HG03469 (cell line): ENCODE measurements at regions not wholly inside any gene's neighbourhood (a gene's known extent, or its start where the extent isn't known, plus 50 kb on each side); places are given as distances from the start of the nearest gene placed in this dataset.

ENCODE experiments used
- ATAC-seq: cut with Tn5 transposase; IDR thresholded peaks from one replicate; pipeline ENCODE4 v1.9.1; 2021; ENCODE audit warnings: mild to moderate bottlenecking, moderate library complexity, moderate number of reproducible peaks; ENCODE audit not compliant: unreplicated experiment

DNA sequence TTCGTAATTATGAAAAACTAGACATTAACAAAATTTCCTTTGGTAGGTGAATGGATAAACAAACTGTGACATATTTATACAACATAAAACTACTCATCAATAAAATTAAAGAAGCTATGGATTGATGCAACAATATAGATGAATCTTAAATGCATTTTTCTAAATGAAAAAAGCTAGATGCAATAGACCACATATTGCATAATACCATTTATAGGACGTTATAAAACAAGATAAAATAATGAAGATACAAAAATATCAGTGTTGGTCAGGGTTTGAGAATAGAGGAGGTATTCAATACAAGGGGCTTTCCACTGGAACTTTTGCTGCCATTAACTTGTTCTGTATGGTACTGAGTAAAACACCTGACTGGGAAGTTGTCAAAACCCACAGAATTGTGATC is 314.4 kb downstream of the GRB14 start:
- no peak for ATAC-seq

DNA sequence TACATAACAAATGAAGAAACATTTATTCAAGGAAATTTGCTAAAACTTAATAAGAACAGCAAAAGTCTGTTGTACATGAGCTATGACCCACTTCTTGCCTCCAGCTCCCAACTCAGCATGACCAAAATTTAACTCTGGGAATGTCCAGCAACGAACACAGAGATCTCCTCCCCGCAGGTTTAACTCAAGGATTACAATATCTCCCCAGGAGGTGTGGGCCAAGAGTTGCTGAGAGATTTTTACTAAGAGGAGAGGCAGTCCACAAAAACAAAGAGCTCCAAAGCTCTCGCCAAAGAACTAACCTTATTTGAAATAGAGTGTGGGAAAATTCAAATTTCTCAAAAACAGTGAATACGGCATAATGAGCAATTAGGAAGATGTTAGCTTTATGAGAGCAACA is 318.5 kb downstream of the GRB14 start:
- ATAC-seq, result no peak

DNA sequence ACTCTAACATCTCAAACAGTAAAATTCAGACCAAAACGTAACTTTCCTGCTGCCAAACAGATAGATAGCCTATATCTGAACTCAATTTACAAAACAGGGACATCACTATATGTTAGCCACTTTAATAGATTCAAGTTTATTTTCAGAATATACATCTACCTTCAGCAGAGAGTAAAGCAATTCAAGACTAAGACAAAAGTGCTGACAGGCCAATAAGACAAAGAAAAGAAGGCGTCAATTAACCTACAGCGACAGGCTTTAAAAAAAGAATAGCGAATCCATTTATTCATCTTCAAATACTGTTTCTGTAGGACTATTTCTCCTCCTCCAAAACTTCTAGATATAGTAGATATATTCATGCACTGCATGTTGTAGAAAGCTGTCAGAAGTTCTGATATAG is 333.0 kb downstream of the GRB14 start:
- ATAC-seq, result no peak

DNA sequence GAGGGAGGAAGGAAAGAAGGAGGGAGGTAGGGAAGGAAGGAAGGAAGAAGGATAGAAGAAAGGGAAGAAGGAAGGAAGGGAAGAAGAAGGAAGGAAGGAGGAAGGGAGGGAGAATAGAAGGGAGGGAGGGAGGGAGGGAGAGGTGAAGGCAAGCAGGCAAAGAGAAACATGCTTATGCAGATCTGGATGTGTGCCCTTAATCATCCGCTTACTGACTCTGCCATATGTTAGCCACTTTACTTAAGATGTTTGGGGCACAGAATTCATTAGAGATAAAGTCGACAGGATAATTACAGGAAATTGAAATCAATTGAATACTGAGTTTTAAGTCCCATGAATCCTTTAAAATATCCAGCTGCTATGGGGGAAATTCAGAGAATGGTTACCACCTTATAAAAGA is 334.2 kb downstream of the GRB14 start:
- ATAC-seq, result no peak

DNA sequence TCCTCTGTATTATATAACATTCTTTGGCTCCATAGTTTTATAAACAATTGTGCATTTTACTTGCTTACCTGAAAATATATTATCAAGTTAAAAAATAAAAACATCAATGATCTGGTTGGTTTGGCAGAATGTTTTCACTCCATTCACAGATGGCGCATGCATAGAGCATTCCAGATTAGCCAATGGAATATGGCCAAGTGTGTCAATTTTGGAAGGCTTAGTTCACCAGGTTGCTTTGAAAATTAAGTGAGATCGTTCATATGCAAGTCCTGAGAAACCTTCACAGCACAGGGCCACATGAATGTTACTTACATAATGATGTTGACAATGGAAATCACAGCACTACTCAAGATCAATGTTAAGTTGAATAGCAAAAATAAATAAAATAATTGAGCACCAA is 335.7 kb downstream of the GRB14 start:
- no peak for ATAC-seq

DNA sequence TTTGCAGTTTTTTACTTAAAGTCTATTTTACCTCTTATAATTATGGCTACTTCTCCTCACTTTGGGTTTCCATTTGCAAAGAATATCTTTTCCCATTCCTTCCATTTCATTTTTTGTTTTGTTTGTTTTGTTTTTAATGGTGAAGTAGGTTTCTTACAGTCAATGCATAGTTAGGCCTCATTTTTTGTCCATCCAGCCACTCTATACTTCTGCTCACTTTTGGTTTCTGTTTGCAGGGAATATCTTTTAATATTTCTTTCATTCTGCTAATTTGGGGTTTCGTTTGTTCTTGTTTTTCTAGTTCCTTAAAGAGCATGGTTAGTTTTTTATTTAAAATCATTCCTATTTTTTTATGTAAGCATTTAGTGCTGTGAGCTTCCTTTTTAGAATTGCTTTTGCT is 339.4 kb downstream of the GRB14 start:
- ATAC-seq, result no peak

DNA sequence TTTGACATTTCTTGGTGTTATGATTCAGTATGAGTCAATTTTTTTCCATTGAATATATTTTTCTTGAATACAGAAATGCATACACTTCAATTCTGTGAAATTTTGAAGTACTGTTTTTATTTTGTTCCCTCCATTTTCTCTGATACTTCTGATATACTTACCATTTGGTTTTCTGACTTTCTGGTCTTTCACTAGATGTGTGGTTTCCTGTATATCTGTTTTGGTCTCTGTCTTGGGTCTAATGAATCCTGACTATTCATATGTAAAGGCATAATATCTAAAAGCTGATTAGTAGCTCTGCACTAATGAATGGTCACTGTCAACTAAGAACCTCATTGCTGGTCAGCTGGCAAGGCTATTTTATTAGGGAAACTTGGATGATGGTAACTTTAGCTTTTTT is 345.6 kb downstream of the GRB14 start:
- ATAC-seq, result no peak

DNA sequence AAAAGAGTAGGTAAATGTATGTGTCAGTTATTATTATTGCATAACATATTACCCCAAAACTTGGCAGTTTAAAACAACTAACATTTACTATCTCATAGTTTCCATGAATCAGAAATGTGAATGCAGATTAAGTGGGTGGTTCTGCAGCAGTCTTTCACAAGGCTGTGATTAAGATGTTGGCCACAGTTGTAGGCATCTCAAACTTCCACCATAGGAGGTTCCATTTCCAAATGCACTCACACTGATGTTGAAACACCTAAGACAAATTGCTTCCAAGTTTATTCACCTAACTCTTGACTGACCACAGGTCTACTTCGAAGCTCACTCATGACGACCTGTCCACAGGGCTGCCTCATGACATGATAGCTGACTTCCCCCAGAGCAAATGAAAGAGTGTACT is 360.8 kb downstream of the GRB14 start:
- ATAC-seq, result no peak

DNA sequence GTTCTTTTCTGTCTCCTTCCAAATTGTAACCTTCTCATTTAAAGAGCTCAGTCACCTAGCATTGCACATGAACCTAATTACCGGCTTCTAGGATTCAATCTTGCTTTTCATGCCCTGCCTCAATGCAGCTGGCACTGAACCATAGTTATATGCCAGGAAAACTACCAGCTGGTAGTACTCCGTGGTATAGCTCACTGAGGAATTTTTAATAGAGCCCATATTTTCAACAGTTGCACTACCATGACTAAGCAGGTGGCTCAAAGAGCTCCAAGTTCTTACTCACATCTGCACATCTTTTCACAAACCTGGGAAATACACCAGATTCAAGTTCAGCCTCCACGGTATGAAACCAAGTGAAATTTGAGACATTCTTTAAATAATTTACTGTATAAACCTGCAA is 363.5 kb downstream of the GRB14 start:
- ATAC-seq, result no peak

DNA sequence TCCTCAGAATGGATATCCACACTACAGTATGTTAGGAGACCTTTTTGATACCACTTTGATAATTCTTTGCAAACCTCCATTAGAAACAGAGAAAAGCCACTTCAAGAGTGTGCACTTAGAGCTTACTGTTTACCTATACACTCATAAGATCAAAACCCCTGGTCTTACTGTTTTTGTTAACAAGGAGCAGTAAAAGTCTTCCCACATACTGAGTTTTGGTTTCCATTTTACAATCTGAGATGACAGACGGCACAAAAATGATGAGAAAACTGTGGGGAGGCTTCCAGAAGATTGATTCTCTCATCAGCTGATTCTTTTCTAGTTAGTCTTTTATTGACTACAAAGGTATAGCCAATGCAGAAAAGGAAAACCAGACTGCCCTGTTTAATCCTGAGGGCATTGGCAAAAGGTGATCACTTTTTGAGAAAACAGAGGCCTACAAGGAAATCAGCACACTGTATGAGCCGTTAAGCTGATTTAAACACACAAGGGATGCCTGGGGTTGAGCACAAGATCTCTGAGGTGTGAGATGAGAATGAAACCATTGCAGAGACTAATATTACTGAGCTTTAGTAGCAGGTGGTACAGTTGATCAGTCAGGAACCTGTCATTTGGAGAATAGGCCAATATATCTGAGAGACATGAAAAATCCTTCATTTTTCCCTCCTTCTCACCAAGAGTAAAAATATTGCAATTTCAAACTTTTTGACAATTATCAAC is 368.6 kb downstream of the GRB14 start:
- ATAC-seq, result peak; percentile 78

DNA sequence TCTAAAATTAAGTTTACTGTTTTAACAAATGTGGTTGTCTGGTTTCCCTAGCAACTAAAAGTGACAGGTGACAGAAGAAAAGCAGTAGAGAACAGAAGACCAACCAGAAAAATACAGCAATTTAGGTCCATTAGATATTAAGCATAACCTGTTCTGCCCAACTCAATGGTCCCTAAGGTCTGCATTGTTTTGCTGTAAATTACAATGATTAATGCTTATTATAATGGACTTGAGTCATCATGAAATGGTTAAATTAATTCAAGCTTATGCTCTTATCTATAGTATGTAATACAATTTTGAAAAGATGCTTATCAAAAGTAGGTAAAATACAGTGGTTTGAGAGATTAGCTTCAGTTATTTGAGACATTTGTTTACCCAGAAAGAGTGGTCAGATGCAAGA is 378.0 kb downstream of the GRB14 start:
- ATAC-seq, result no peak

DNA sequence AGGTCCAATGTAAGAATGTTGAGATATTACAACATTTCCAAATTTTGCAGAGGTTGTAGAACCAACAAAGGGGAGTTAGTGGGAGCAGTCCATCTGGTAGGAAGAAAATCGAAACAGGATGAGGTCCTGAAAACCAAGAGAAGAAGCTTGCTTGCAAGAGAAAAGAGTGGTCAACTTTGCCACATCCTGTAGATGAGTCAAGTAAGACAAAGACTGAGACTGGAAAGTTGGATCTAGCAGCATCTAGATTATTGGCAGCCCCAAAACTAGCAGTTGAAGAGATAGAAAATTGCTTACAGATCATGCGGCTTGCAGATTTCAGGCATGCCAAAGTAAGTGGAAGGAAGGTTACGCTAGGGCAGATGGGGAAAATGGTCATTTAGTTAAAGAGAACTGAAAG is 378.9 kb downstream of the GRB14 start:
- ATAC-seq, result no peak

DNA sequence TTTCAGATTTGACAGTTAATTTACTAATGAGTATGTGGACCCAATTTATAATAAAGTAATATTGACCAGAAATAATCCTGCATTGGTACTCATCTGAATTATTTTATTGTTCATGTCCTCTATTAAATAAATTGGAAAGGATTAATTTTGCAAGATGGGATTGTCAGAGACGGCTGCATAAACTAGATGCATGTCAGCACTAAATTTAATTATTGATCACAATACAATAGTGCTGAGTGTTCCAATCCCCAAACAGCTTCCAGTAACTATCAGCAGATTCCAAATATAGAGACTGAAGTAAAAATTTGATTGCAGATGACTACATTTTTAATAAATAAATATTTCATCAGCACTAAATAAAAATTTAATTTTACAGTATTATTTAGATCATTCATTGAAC is 387.2 kb downstream of the GRB14 start:
- ATAC-seq, result no peak

DNA sequence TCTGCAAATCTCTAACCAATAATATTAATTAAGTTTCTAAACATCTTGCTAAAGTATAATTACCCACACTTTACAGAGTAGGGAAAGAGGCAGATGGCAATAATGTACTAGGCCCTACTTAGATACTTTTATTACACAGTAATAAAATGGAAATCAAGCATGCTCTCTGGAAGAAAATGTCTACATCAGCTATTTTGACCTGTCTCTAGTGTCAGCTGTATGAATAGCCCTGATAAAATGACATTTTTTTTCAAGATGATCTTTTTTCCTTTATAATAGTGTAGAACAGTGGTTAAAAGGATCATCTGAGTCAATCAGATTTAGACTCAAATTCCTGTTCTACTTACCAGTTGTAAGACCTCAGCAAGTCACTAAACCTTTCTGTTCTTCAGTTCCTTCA is 397.3 kb downstream of the GRB14 start:
- ATAC-seq, result no peak

DNA sequence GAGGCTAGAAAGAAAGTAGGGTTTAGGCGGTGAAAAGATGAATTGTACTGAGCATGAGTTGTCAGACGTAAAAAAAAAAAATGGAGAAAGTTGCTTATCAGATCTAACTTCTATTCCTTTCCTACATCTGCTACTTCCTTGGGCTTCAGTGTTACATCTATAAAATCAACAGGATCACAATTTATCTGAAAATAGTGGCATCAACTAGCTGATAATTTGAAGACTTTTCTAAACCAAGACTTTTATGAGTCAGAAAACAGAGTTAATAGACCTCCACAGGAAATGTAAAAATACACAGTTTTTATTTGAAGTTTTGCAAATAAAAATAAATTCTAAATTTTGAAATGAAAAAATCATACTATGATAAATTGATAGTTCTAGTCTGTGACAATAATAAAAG is 399.8 kb downstream of the GRB14 start:
- no peak for ATAC-seq

DNA sequence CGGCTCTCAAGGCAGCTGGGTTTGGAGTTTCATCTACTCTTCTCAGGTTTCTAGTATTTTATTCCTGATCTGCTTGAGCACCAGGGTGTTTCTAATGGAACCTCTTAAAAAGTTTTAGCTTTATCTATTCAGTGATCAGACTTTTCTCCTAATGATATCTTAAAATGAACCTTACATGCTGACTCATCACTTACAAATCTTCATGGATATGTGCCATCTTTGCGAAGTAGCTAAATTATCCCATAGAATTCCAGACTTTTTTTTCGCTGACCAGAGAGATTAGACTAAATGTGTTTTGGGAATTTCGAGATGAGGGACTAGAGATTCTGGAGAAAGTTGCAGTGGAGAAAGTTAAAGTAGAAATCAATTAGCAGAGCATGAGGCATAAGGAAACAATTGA is 401.0 kb downstream of the GRB14 start:
- no peak for ATAC-seq

DNA sequence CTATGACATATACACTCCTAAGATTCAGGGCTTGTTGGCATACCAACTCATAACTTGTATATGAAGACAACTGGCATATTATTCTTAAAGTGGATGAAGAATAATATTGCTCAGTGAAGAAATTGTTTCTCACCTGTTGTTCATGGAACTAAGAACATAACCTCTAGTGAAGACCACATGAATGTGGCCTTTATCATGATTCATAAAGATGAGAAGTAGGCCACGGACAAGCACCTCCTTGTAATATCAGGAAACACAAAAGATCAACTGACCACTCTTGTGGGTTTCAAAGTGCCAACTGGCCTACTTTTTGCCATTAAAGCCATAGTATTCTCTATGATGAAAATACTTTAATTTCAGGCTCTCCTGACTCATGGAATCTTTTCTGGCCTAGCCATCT is 407.4 kb downstream of the GRB14 start:
- no peak for ATAC-seq

DNA sequence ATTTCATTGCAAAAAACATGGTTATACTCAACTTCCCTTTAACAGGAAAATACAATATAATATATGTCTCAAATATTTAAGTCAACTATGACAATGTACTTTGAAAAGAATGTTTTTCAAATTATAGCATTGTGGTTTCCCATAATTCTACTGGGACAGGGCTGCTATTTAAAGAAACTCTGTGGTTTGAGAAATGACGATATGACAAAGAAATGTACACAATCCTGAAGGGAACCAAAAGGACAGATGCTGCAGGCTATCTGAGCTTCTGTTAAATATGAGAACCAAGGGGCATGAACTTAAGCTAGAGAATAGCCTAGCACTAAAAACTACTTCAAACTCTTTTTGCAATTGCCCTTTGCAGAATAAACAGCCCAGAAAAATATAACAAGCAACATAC is 415.9 kb downstream of the GRB14 start:
- no peak for ATAC-seq

DNA sequence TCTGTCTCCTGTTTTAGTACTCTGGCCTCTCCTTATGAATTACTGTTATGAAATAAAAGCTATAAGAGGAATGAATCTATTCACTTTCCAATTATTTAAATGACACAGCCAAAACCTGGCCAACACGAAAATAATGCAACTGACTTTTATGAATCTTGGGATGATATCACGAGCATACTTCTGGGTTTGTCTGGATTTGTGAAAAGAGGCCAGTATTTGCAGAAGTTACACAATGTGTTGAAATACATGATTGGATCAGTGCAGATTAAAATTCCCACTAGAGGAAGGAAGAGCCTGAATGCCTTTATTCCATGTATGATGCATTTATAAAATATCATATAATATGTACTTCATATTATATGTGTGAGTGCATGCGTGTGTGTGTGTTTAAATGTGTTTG is 418.2 kb downstream of the GRB14 start:
- no peak for ATAC-seq

DNA sequence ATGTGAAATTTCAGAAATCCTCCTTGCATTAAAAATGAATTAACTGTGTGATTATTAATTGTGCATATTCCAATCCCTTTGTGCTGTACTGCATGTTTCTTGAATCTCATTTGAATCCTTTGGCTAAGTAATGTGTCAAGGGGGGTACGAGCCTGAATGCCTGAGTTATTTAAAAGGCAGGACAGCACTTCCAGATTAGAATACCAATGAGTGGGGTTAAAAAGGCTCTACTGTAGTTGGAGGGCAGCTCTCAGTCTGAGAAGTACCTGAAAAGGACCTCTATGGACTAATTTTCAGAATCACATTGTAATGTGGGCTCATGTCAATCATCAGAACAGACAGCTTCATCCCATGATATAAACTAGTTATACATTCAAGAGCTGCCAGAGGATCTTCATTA is 423.0 kb downstream of the GRB14 start:
- no peak for ATAC-seq

DNA sequence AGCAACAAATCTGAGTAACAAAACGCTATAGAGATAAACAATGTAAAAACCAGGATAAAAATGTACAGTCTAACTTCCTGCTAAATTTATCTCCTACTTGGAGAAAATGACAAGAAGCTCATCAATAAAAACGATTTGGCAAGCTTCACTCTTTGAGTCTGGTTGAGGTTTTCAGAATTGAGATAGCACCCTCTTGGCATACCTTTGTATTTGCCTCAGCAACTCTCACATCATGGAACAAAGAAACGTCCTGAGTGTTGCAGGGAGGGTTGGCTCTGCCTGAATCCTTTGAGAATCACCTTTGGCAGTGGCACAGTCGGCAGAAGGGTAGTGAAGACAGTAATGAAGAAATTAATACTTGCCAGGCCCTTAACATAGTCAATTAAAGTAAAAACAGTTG is 430.6 kb downstream of the GRB14 start:
- no peak for ATAC-seq

DNA sequence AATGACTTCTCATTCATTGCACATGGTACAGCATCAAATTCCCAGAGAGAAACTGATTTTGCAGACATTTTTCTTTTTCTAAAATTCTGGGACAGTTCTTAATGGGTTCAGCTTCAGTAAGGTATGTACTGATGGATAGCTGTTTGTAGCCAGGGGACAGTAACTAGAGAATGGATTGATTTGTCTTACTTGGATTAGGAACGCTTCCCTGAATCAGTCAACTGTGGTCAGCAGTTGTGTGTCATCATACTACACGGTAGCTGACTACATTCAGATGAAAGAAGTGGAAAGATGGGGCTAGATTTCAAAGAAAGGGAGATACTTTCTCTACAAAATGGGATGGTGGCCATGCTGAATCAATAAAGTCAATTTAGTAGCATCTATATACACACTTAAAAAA is 431.4 kb downstream of the GRB14 start:
- ATAC-seq, result no peak

DNA sequence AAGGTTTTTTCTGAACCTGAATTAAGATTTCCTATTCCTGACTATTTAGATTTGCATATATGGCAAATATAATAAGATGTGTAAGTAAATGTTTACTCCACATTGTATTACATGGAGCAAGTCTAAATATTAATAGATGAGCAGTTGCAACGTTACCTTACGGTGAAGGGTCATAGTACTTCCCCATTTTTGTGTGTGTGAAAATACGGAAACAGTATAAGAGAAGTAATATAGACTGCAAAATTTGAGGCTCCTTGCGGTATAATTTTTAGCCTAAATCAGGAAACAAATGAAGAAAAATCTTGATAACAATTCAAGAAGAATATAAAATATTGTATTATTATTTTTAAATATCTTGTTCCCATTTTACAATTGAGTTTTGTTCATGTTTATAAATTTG is 434.2 kb downstream of the GRB14 start:
- ATAC-seq, result no peak
